Stimulated activated naive CD8-positive, alpha-beta T cell treated with anti-CD3 and anti-CD28 coated beads, Interleukin-15, Interleukin-2, amounts not matched to agents 100 ng/mL and 50 ng/mL, for 24 hours (primary cell): ENCODE measurements at regions not wholly inside any gene's neighbourhood (a gene's known extent, or its start where the extent isn't known, plus 50 kb on each side); places are given as distances from the start of the nearest gene placed in this dataset.
"Not testable (repeated sequence)": the region's sequence is repeated elsewhere in the genome, so short reads cannot be mapped to it uniquely, and the experiment has no call there.

Source experiments
- H3K27ac Mint-ChIP-seq: one replicate; pipeline ENCODE4 v1.8.0; 2021; ENCODE audit warnings: mild to moderate bottlenecking, mixed read lengths
- H3K27me3 Mint-ChIP-seq: one replicate; pipeline ENCODE4 v1.8.0; 2021; ENCODE audit warnings: mixed read lengths
- H3K36me3 Mint-ChIP-seq: one replicate; pipeline ENCODE4 v1.8.0; 2021; ENCODE audit warnings: low read depth, mixed read lengths
- H3K4me1 Mint-ChIP-seq: one replicate; pipeline ENCODE4 v1.8.0; 2021; ENCODE audit warnings: low read depth, mixed read lengths
- H3K4me3 Mint-ChIP-seq: one replicate; pipeline ENCODE4 v1.8.0; 2021; ENCODE audit warnings: mild to moderate bottlenecking, mixed read lengths
- H3K9me3 Mint-ChIP-seq: one replicate; pipeline ENCODE4 v1.8.0; 2021; ENCODE audit warnings: mixed read lengths

DNA sequence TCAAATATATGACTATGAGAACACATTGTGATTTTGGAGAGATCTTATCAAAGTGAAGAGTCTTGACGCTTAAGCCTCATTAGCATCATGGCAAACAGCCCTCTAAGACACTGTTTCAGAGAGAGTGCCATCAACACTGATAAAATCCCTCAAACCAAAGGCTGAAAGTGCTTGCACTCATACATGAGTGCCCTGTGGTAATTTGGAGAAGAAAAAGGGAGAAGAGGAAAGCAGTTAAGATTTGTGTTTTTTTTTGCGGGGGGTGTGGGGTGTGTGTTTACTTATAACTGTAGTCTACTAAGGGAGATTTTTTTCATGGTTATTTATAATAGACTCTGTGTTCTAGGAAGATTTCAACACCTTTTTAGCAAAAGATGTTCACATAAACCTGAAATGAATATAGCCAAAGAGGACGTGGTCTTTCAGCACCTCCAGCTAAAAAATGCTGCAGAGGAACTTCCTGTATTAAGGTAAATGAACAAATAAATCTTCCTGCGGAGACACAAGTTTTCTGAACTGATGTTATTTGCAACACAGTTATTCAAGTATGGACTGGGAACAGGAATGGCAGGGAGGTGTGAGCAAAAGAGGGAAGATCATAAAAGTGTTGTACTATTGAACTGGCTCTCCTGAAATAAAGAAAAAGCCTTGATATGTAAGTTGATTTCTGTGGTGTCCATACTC, 81.9 kb upstream of the TGFBR2 start:
- Mint-ChIP-seq H3K4me1 (peaks cover 8% of the 10 kb centered on the region), H3K36me3 (no peaks in the 10 kb centered on the region), H3K27me3 (no peaks in the 10 kb centered on the region), H3K9me3 (peaks cover 3% of the 10 kb centered on the region), H3K4me3 (no peak overlapping the region), H3K27ac (peak overlapping the region; percentile 24)

- Mint-ChIP-seq H3K4me3 (no peak overlapping the region), H3K9me3 (peaks cover 3% of the 10 kb centered on the region), H3K27me3 (no peaks in the 10 kb centered on the region), H3K27ac (no peak overlapping the region), H3K4me1 (peaks cover 8% of the 10 kb centered on the region), H3K36me3 (no peaks in the 10 kb centered on the region)
Observed at GRCh38 chr3:30526031-30526430, 80.4 kb upstream of the TGFBR2 start.

DNA sequence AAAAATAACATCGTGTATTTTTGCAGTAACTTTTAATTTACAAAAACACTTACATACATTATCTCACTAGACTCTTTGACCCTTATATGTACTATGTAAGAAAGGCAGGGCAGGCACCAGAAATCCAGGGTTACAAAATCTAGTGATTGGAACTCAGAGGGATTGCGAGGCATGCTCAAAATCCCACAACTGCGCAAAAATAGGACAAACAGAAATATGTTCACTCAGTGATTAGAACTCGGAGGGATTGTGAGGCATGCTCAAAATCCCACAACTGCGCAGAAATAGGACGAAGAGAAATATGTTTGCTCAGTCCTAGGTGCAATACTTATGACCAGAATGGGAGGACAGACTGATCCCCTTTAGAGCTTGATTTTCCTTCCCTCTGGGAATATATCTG, 79.2 kb upstream of the TGFBR2 start:
- Mint-ChIP-seq H3K27me3 (no peaks in the 10 kb centered on the region), H3K4me3 (no peak overlapping the region), H3K27ac (no peak overlapping the region), H3K36me3 (no peaks in the 10 kb centered on the region), H3K9me3 (peaks cover 3% of the 10 kb centered on the region), H3K4me1 (peaks cover 8% of the 10 kb centered on the region)

- Mint-ChIP-seq H3K9me3 (peaks cover 3% of the 10 kb centered on the region), H3K36me3 (no peaks in the 10 kb centered on the region), H3K4me3 (no peak overlapping the region), H3K27ac (no peak overlapping the region), H3K4me1 (peaks cover 8% of the 10 kb centered on the region), H3K27me3 (no peaks in the 10 kb centered on the region)
Observed at GRCh38 chr3:30527720-30528119, 78.7 kb upstream of the TGFBR2 start.

- no peak overlapping the region for H3K4me3 Mint-ChIP-seq
- no peaks in the 10 kb centered on the region for H3K4me1 Mint-ChIP-seq
- peaks cover 3% of the 10 kb centered on the region for H3K9me3 Mint-ChIP-seq
- no peaks in the 10 kb centered on the region for H3K27me3 Mint-ChIP-seq
- no peak overlapping the region for H3K27ac Mint-ChIP-seq
- H3K36me3 Mint-ChIP-seq: no peaks in the 10 kb centered on the region
Observed at GRCh38 chr3:30530084-30530483, 76.3 kb upstream of the TGFBR2 start.

GRCh38 chr3:30531017-30531570, 75.3 kb upstream of the TGFBR2 start:
- Mint-ChIP-seq H3K36me3 (no peaks in the 10 kb centered on the region), H3K27me3 (no peaks in the 10 kb centered on the region), H3K9me3 (peaks cover 3% of the 10 kb centered on the region), H3K27ac (no peak overlapping the region), H3K4me1 (no peaks in the 10 kb centered on the region), H3K4me3 (no peak overlapping the region)

DNA sequence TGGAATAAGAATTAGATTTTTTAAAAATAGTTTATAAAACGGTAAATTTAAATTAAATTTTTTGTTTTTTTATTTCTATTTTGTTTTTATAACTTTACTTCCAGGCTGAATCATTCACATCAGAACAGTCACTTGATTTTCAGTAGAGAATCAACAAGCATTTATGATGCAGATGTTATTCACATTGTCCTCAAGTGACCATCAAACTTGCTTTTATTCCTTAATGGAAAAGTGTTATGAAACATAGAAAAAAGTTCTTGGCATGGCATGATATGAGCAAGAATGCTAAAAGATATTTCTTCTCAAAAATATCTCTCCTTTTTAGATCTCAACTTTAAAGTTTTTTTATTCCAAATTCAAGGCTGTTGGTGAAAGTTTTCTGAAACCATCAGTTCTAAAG, 70.9 kb upstream of the TGFBR2 start:
- no peak overlapping the region for H3K27ac Mint-ChIP-seq

DNA sequence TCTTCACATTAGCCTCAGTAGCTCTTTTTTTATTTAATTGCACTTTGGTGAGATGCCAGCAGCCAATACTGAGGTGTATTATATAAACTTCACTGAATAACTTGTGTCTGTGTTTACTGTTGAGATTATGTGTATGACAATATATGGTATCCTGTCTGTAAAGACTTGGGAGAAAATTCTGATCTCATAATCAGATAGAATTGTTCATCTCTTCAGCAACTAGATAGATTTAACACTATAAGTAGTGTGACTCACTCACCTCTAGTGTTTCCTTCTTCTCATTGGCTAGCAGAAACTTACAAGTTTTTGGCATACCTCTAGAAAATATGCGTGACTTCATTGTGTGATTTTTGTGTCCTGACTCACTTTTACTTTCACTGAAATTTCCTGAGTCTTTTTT, 67.6 kb upstream of the TGFBR2 start:
- no peaks in the 10 kb centered on the region for H3K36me3 Mint-ChIP-seq
- no peaks in the 10 kb centered on the region for H3K27me3 Mint-ChIP-seq
- H3K9me3 Mint-ChIP-seq: no peaks in the 10 kb centered on the region
- no peak overlapping the region for H3K4me3 Mint-ChIP-seq
- no peak overlapping the region for H3K27ac Mint-ChIP-seq
- peaks cover 18% of the 10 kb centered on the region for H3K4me1 Mint-ChIP-seq

More for the DNA sequence above, 70.9 kb upstream of the TGFBR2 start:
- Mint-ChIP-seq H3K9me3 (no peaks in the 10 kb centered on the region), H3K4me1 (peaks cover 18% of the 10 kb centered on the region), H3K27me3 (no peaks in the 10 kb centered on the region), H3K4me3 (no peak overlapping the region), H3K36me3 (no peaks in the 10 kb centered on the region)

- H3K9me3 Mint-ChIP-seq: no peaks in the 10 kb centered on the region
- H3K4me1 Mint-ChIP-seq: peaks cover 18% of the 10 kb centered on the region
- H3K27me3 Mint-ChIP-seq: no peaks in the 10 kb centered on the region
- H3K27ac Mint-ChIP-seq: no peak overlapping the region
- H3K36me3 Mint-ChIP-seq: no peaks in the 10 kb centered on the region
- no peak overlapping the region for H3K4me3 Mint-ChIP-seq
Observed at GRCh38 chr3:30539206-30539605, 67.2 kb upstream of the TGFBR2 start.

- H3K36me3 Mint-ChIP-seq: no peaks in the 10 kb centered on the region
- H3K27ac Mint-ChIP-seq: no peak overlapping the region
- no peak overlapping the region for H3K4me3 Mint-ChIP-seq
- H3K27me3 Mint-ChIP-seq: no peaks in the 10 kb centered on the region
- peaks cover 21% of the 10 kb centered on the region for H3K4me1 Mint-ChIP-seq
- no peaks in the 10 kb centered on the region for H3K9me3 Mint-ChIP-seq
Observed at GRCh38 chr3:30539772-30540171, 66.6 kb upstream of the TGFBR2 start.

GRCh38 chr3:30541156-30541555, 65.2 kb upstream of the TGFBR2 start:
- not testable (repeated sequence) for H3K27me3 Mint-ChIP-seq, H3K27ac Mint-ChIP-seq, H3K4me3 Mint-ChIP-seq, H3K9me3 Mint-ChIP-seq, H3K36me3 Mint-ChIP-seq
- peaks cover 35% of the 10 kb centered on the region for H3K4me1 Mint-ChIP-seq

GRCh38 chr3:30542897-30543296, 63.5 kb upstream of the TGFBR2 start:
- no peaks in the 10 kb centered on the region for H3K9me3 Mint-ChIP-seq
- H3K4me1 Mint-ChIP-seq: peaks cover 39% of the 10 kb centered on the region
- H3K27ac Mint-ChIP-seq: no peak overlapping the region

DNA sequence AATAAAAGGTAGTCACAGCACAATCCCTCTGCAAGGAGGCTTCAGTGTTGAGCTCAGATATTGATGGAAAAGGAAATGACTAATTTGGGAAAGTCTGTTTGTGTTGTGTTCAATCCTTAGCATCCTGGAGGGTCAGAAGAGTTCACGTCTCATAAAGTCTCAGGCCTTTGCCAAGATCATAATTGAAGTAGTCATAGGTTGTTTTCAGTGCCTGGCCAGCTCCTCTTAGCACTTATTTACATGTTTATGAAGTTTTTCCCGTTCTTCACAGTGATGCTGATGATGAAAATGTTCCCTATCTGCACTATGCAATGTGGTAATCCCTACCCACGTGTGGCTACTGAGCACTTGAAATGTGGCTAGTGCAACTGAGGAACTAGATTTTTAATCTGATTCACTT, 61.6 kb upstream of the TGFBR2 start:
- Mint-ChIP-seq H3K27me3 (no peaks in the 10 kb centered on the region), H3K27ac (no peak overlapping the region), H3K36me3 (no peaks in the 10 kb centered on the region), H3K9me3 (no peaks in the 10 kb centered on the region), H3K4me3 (no peak overlapping the region), H3K4me1 (peaks cover 24% of the 10 kb centered on the region)

More at GRCh38 chr3:30542897-30543296, 63.5 kb upstream of the TGFBR2 start:
- no peaks in the 10 kb centered on the region for H3K27me3 Mint-ChIP-seq
- H3K36me3 Mint-ChIP-seq: no peaks in the 10 kb centered on the region
- H3K4me3 Mint-ChIP-seq: no peak overlapping the region

DNA sequence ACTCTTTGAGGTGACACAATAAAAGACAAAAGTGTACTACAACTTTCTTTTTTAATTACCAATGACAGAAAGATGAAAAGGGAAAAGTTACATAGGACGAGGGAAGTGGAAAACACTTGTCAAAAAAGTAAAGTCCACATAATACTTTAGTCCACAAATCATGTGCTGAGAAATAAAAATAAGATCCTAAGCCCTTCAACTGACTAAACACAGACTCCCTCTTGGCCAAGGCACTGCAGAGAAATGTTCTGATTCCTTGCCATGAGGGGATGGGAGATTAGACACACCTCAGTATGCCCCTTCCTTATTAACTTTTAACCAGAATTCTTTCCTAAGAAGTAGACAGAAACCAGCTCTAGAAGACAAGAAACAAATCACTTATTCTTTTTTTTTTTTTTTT, 59.5 kb upstream of the TGFBR2 start:
- Mint-ChIP-seq H3K9me3 (no peaks in the 10 kb centered on the region), H3K36me3 (no peaks in the 10 kb centered on the region), H3K27ac (no peak overlapping the region), H3K4me3 (no peak overlapping the region), H3K4me1 (peaks cover 36% of the 10 kb centered on the region), H3K27me3 (no peaks in the 10 kb centered on the region)

DNA sequence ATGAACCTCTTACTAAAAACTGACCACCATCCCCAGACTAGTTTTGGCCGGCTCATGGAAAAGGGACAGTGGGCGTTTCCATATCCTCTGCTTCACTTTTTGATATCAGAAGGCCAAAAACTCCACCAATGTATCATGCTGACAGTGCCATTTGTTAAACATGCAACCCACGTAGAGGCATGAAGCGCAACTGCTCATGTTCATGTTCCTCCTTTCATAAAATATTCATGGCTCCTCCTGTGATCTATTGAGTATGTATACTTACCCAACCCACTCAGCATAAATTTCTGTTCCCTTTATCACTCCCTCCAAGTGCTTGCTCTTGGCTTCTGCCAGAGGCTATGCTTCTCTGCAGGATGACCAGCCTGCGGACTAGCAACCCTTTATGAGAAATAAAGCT, 58.7 kb upstream of the TGFBR2 start:
- Mint-ChIP-seq H3K27ac (no peak overlapping the region), H3K4me1 (peaks cover 44% of the 10 kb centered on the region), H3K4me3 (no peak overlapping the region), H3K27me3 (no peaks in the 10 kb centered on the region), H3K36me3 (no peaks in the 10 kb centered on the region), H3K9me3 (no peaks in the 10 kb centered on the region)

DNA sequence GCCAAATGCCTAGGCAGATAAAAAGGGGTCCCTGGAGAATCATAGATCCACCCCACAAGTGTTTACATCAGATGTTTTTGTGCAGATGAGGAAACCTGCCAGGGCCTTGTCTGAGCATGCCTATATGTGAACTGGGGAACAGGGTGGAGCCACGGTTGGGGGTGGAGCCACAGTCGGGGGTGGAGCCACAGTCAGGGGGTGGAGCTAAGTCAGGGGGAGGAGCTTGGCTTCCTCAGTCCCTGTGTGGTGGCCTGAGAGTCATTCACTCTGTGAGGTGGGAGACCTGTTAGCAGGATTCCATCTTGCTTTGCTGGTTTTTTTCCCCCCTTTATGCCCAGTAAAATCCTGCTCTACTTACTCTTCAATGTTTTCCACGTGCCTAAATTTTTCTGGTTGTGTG, 57.8 kb upstream of the TGFBR2 start:
- no peak overlapping the region for H3K4me3 Mint-ChIP-seq
- no peaks in the 10 kb centered on the region for H3K36me3 Mint-ChIP-seq
- H3K4me1 Mint-ChIP-seq: peaks cover 51% of the 10 kb centered on the region
- H3K9me3 Mint-ChIP-seq: no peaks in the 10 kb centered on the region
- H3K27me3 Mint-ChIP-seq: no peaks in the 10 kb centered on the region
- no peak overlapping the region for H3K27ac Mint-ChIP-seq
